K562 (cell line): ENCODE measurements at regions not wholly inside any gene's neighbourhood (a gene's known extent, or its start where the extent isn't known, plus 50 kb on each side); places are given as distances from the start of the nearest gene placed in this dataset.

Experiments used
- ATAC-seq: fragments of 200-7000 bp; cut with Tn5 transposase; 3 replicates; pipeline ENCODE4 v1.9.1; 2020; ENCODE audit warnings: moderate library complexity
- BruUV-seq: library from RNA; stranded (reverse); fragments of 400-500 nt; replicated peaks from 2 replicates; lab custom pipeline; 2021; lab: Mats Ljungman, UMichigan
- CTCF ChIA-PET: fragments of 300-600 bp; formaldehyde crosslinking; extraction: SDS; loops from one replicate; lab custom pipeline; 2021; ENCODE audit warnings: low intra/inter-chr PET ratio; lab: Yijun Ruan, JAX
- POLR2A ChIA-PET: fragments of 300-600, 350-650 bp; sonication (Branson Sonifier 250); formaldehyde crosslinking; extraction: SDS; loops from one replicate; lab custom pipeline; 2021; ENCODE audit warnings: antibody characterized with exemption, inconsistent platforms; lab: Yijun Ruan, JAX
- DNase-seq, 4 experiments: peaks; one replicate each; pipeline versions ENCODE4 v3.0.0 to v3.0.0-alpha.2; 2011 to 2018; ENCODE audit warnings: low spot score in 3 of 4, mixed read lengths in 3 of 4; ENCODE audit errors: extremely low read depth in 1 of 4
- FAIRE-seq: peaks from 2 replicates; lab custom pipeline; 2011; peaks lifted over from hg19 to GRCh38; lab: Jason Lieb, UNC
- H2AFZ ChIP-seq: 2 replicates; pipeline ENCODE4 v1.6.0; 2011; ENCODE audit warnings: low read depth, low read length, control low read depth, inconsistent platforms
- H3K27ac ChIP-seq: fragments of 200-600 bp; 3 replicates; pipeline ENCODE4 v1.8.0; 2011; ENCODE audit warnings: low read depth, mild to moderate bottlenecking, control low read depth, inconsistent platforms, low read length, moderate library complexity, mixed read lengths; ENCODE audit errors: extremely low read depth
- H3K27me3 ChIP-seq, 2 experiments: fragments of 300-600 bp in 1 of 2; 2 replicates in 1 of 2; 3 replicates in 1 of 2; pipeline versions ENCODE4 v1.6.0 to v1.8.0; 2011; ENCODE audit warnings: inconsistent platforms in 2 of 2, low read length in 2 of 2, mild to moderate bottlenecking in 1 of 2, mixed read lengths in 1 of 2, moderate library complexity in 1 of 2; ENCODE audit not compliant: control insufficient read depth in 2 of 2, insufficient read depth in 2 of 2
- H3K36me3 ChIP-seq: fragments of 300-600 bp; 3 replicates; pipeline ENCODE4 v1.8.0; 2011; ENCODE audit warnings: mild to moderate bottlenecking, low read length, inconsistent platforms; ENCODE audit not compliant: control insufficient read depth, insufficient read depth
- H3K4me1 ChIP-seq, 2 experiments: fragments of 200-600 bp in 1 of 2; replicated peaks in 1 of 2; 2 replicates in 1 of 2; 3 replicates in 1 of 2; pipeline versions ENCODE4 v1.5.1 to v1.8.0; 2011; ENCODE audit warnings: inconsistent platforms in 2 of 2, low read length in 2 of 2, mild to moderate bottlenecking in 1 of 2, mixed read lengths in 1 of 2, moderate library complexity in 1 of 2; ENCODE audit not compliant: control insufficient read depth in 2 of 2, insufficient read depth in 2 of 2
- H3K4me2 ChIP-seq: 2 replicates; pipeline ENCODE4 v1.6.1; 2011; ENCODE audit warnings: low read length, control low read depth, inconsistent platforms, mixed read lengths; ENCODE audit not compliant: insufficient read depth
- H3K4me3 ChIP-seq: fragments of 200-600 bp; sonication (generic), shearing (Covaris generic); 2 replicates; pipeline ENCODE4 v1.5.1; 2016; ENCODE audit warnings: control low read depth, inconsistent platforms
- H3K79me2 ChIP-seq: fragments of 200-600 bp; 3 replicates; pipeline ENCODE4 v1.8.0; 2011; ENCODE audit warnings: low read length, inconsistent platforms; ENCODE audit not compliant: control insufficient read depth, insufficient read depth
- H3K9ac ChIP-seq, 2 experiments: 2 replicates each; pipeline versions ENCODE4 v1.6.0 to v1.6.1; 2011; ENCODE audit warnings: low read depth in 2 of 2, low read length in 2 of 2, control low read depth in 1 of 2, inconsistent platforms in 1 of 2, mild to moderate bottlenecking in 1 of 2, mixed read lengths in 1 of 2; ENCODE audit not compliant: insufficient read depth in 1 of 2
- H3K9me1 ChIP-seq: one replicate; pipeline ENCODE4 v1.6.0; 2011; ENCODE audit warnings: inconsistent platforms, mild to moderate bottlenecking, low read length, moderate library complexity; ENCODE audit not compliant: control insufficient read depth, insufficient read depth
- H3K9me3 ChIP-seq: replicated peaks from 2 replicates; pipeline ENCODE4 v1.5.1; 2011; ENCODE audit warnings: low read depth, low read length, inconsistent platforms; ENCODE audit not compliant: control insufficient read depth, insufficient read depth
- H4K20me1 ChIP-seq: replicated peaks from 2 replicates; pipeline ENCODE4 v1.6.1; 2011; ENCODE audit warnings: low read length, inconsistent platforms, mixed read lengths; ENCODE audit not compliant: control insufficient read depth, insufficient read depth
- CBX3 ChIP-seq, 2 experiments: IDR thresholded peaks; 1 replicate in 1 of 2; 2 replicates in 1 of 2; pipeline ENCODE4 v1.6.1; 2012; ENCODE audit warnings: inconsistent platforms in 2 of 2, low read length in 2 of 2, borderline replicate concordance in 1 of 2, control low read depth in 1 of 2
- KDM1A ChIP-seq, 2 experiments: fragments of 450-650 bp; IDR thresholded peaks; 2 replicates each; pipeline ENCODE4 v1.6.1; 2016; ENCODE audit warnings: mild to moderate bottlenecking in 2 of 2
- PKNOX1 ChIP-seq: fragments of 450-650 bp; IDR thresholded peaks from 2 replicates; pipeline ENCODE4 v1.6.1; 2016
- YY1 ChIP-seq, 3 experiments: IDR thresholded peaks; 2 replicates each; pipeline ENCODE4 v1.6.1; 2011; ENCODE audit warnings: low read length in 2 of 3, mild to moderate bottlenecking in 2 of 3, moderate library complexity in 2 of 3, borderline replicate concordance in 1 of 3, control low read depth in 1 of 3, low read depth in 1 of 3; ENCODE audit not compliant: insufficient read depth in 3 of 3, insufficient replicate concordance in 2 of 3, control insufficient read depth in 1 of 3, insufficient read length in 1 of 3; ENCODE audit errors: extremely low read depth in 1 of 3
- ZNF407 ChIP-seq: fragments of 450-650 bp; IDR thresholded peaks from 2 replicates; pipeline ENCODE4 v1.6.1; 2016; ENCODE audit warnings: low read depth
- ZNF431 ChIP-seq: sonication (generic); formaldehyde crosslinking; IDR thresholded peaks from 2 replicates; pipeline ENCODE4 v1.8.0; 2022; ENCODE audit warnings: mild to moderate bottlenecking, missing genetic modification reagents
- ZNF766 ChIP-seq: fragments of 200-800 bp; sonication (Bioruptor generic); conservative IDR thresholded peaks from 2 replicates; pipeline ENCODE4 v1.6.1; 2016; ENCODE audit warnings: missing genetic modification characterization, missing compliant biosample characterization
- WGBS: fragments of 100-300 bp; shearing (Covaris generic); methylation state at CpG from one replicate; pipeline ENCODE4 v1.1.6; 2016; ENCODE audit warnings: low coverage, mixed read lengths; ENCODE audit not compliant: insufficient coverage; ENCODE audit errors: missing lambda C conversion rate; 5-methylcytosine and 5-hydroxymethylcytosine counted together
- in situ Hi-C: fragments of 300-500 bp; cut with MboI; formaldehyde crosslinking; loops from 4 replicates; pipeline ENCODE4 v1.15.0; 2018; ENCODE audit warnings: inconsistent platforms, mixed read lengths
- intact Hi-C: fragments of 100-400 bp; cut with micrococcal nuclease; formaldehyde crosslinking; loops from 2 replicates; pipeline ENCODE4 v1.14.2; 2022

GRCh38 chr16:85326113-85326793, 214.0 kb upstream of the CIBAR2 start:
- no peaks in the 10 kb centered on the region; the same call in 2 of the 3 replicates for H3K36me3 ChIP-seq
- no peaks in the 10 kb centered on the region for H3K27me3 ChIP-seq
- peaks cover 63% of the 10 kb centered on the region in 2 experiments for H3K4me1 ChIP-seq
- peak overlapping the region; percentile 3; the same call in 1 of the 3 replicates for H3K27ac ChIP-seq
- no peak overlapping the region for H3K4me2 ChIP-seq
- in situ Hi-C loops (no loop called here), intact Hi-C loops (no loop called here)
- no peak overlapping the region for H3K4me3 ChIP-seq
- no peak for FAIRE-seq
- no peak for DNase-seq
- BruUV-seq, result no TSS peak
- CTCF ChIA-PET, result no interaction called here
- WGBS, result 77% methylated on average over 12 of the region's 12 CpGs
- no peaks in the 10 kb centered on the region for H3K9me3 ChIP-seq
- no peaks in the 10 kb centered on the region for H4K20me1 ChIP-seq
- peaks cover 35% of the 10 kb centered on the region for H3K79me2 ChIP-seq
- H3K9me1 ChIP-seq, result no peaks in the 10 kb centered on the region
- POLR2A ChIA-PET, result interaction anchor here (9.1 kb wide), 1 partner anchor 18 kb away, joined by 60 read pairs; no protein-coding TSS in a partner anchor
- no peak overlapping the region for H2AFZ ChIP-seq
- no peak for ATAC-seq
- H3K9ac ChIP-seq, result no peak overlapping the region; a peak in 1 of 4 replicates
- TF ChIP-seq PKNOX1 (0 out of 2 replicates have a peak, but pooled peaks have one; percentile 9), YY1 (IDR thresholded peaks at IDR 0.05; ENCODE audit: borderline replicate concordance in 1 of 3, control insufficient read depth in 1 of 3, extremely low read depth in 1 of 3, insufficient read depth in 3 of 3, insufficient read length in 1 of 3, insufficient replicate concordance in 2 of 3, low read depth in 1 of 3, low read length in 2 of 3) (no peak), KDM1A (IDR thresholded peaks at IDR 0.05) (peak; percentile 93 to 97), ZNF431 (CRISPR knock-in tag) (0 out of 2 replicates have a peak, but pooled peaks have one; percentile 20), ZNF766 (CRISPR knock-in tag) (peak; percentile 97), ZNF407 (no peak), CBX3 (IDR thresholded peaks at IDR 0.05; ENCODE audit: borderline replicate concordance in 1 of 2, low read length in 2 of 2) (peak in 1 of 2 experiments; percentile 77; a peak in 1 of 3 replicates)
